Endodermal cell (in vitro differentiated cells): ENCODE measurements at regions not wholly inside any gene's neighbourhood (a gene's known extent, or its start where the extent isn't known, plus 50 kb on each side); places are given as distances from the start of the nearest gene placed in this dataset.
"Not testable (repeated sequence)": the region's sequence is repeated elsewhere in the genome, so short reads cannot be mapped to it uniquely, and the experiment has no call there.

ENCODE experiments used
- DNase-seq: peaks from one replicate; pipeline ENCODE4 v3.0.0-alpha.2; 2017
- H3K27ac ChIP-seq: 2 replicates; pipeline ENCODE4 v1.5.1; 2013; ENCODE audit warnings: mild to moderate bottlenecking, low read depth, low read length, moderate library complexity
- H3K27me3 ChIP-seq: 2 replicates; pipeline ENCODE4 v1.6.1; 2013; ENCODE audit warnings: mild to moderate bottlenecking, low read length, moderate library complexity; ENCODE audit not compliant: insufficient read depth, control insufficient read depth, poor library complexity, severe bottlenecking
- H3K36me3 ChIP-seq: 2 replicates; pipeline ENCODE4 v1.7.0; 2013; ENCODE audit warnings: mild to moderate bottlenecking, low read length, moderate library complexity; ENCODE audit not compliant: control insufficient read depth, insufficient read depth
- H3K4me1 ChIP-seq: one replicate; pipeline ENCODE4 v1.7.0; 2013; ENCODE audit warnings: low read length; ENCODE audit not compliant: control insufficient read depth, insufficient read depth
- H3K4me3 ChIP-seq: 2 replicates; pipeline ENCODE4 v1.5.1; 2013; ENCODE audit warnings: mild to moderate bottlenecking, low read length, moderate library complexity
- H3K9ac ChIP-seq: 2 replicates; pipeline ENCODE4 v1.6.1; 2013; ENCODE audit warnings: mild to moderate bottlenecking, low read length, moderate library complexity; ENCODE audit not compliant: poor library complexity, severe bottlenecking; ENCODE audit errors: extremely low read depth
- H3K9me3 ChIP-seq: 2 replicates; pipeline ENCODE4 v1.6.1; 2013; ENCODE audit warnings: mild to moderate bottlenecking, low read length, moderate library complexity; ENCODE audit not compliant: control insufficient read depth
- H3K27ac Mint-ChIP-seq: 2 replicates; pipeline ENCODE4 v1.8.0; 2020; ENCODE audit warnings: mixed read lengths
- H3K27me3 Mint-ChIP-seq: 2 replicates; pipeline ENCODE4 v1.8.0; 2021; ENCODE audit warnings: mild to moderate bottlenecking, mixed read lengths; ENCODE audit not compliant: insufficient read depth
- H3K36me3 Mint-ChIP-seq: 2 replicates; pipeline ENCODE4 v1.8.0; 2020; ENCODE audit warnings: low read depth, mixed read lengths
- H3K4me1 Mint-ChIP-seq: 2 replicates; pipeline ENCODE4 v1.8.0; 2020; ENCODE audit warnings: mixed read lengths
- H3K4me3 Mint-ChIP-seq: 2 replicates; pipeline ENCODE4 v1.8.0; 2020; ENCODE audit warnings: mild to moderate bottlenecking, moderate library complexity, mixed read lengths
- H3K9me3 Mint-ChIP-seq: 2 replicates; pipeline ENCODE4 v1.8.0; 2020; ENCODE audit warnings: mild to moderate bottlenecking, mixed read lengths
- WGBS, 2 experiments: methylation state at CpG; one replicate each; pipeline versions ENCODE4 v1.1.5 to v1.1.7; 2013; ENCODE audit warnings: missing lambda C conversion rate in 2 of 2, mixed read lengths in 1 of 2; ENCODE audit not compliant: insufficient coverage in 1 of 2, insufficient read length in 1 of 2; 5-methylcytosine and 5-hydroxymethylcytosine counted together
- TF ChIP-seq, protein P1 (sequence below): fragments of 200-600 bp; sonication (generic); conservative IDR thresholded peaks from 2 replicates; pipeline ENCODE4 v1.5.0; 2021; ENCODE audit warnings: antibody characterized with exemption, mild to moderate bottlenecking

DNA sequence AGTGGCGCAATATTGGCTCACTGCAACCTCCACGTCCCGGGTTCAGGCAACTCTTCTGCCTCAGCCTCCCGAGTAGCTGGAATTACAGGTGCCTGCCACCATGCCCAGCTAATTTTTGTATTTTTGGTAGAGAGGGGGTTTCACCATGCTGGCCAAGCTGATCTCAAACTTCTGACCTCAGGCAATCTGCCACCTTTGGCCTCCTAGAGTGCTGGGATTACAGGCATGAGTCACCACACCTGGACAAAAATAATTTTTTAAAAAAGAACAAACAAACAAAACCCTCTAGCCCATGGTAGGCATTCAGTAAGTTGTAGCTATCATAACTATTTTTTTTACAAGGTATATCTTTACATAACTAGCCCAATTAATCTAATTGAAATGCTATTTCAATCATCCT, 73.9 kb upstream of the CAPRIN1 start:
- Mint-ChIP-seq H3K4me1 (no peaks in the 10 kb centered on the region), H3K27ac (no peak overlapping the region), H3K27me3 (peaks cover 9% of the 10 kb centered on the region), H3K36me3 (no peaks in the 10 kb centered on the region), H3K4me3 (no peak overlapping the region), H3K9me3 (no peaks in the 10 kb centered on the region)
- no peak overlapping the region for H3K4me3 ChIP-seq
- 81% methylated on average over 4 of the region's 4 CpGs; no CpG with 5 or more reads in 1 of the 2 experiments for WGBS, 2 experiments
- no peak overlapping the region for H3K27ac ChIP-seq
- no peaks in the 10 kb centered on the region for H3K27me3 ChIP-seq
- no peaks in the 10 kb centered on the region for H3K4me1 ChIP-seq
- no peak for DNase-seq
- H3K9ac ChIP-seq, result no peak overlapping the region
- H3K9me3 ChIP-seq, result no peaks in the 10 kb centered on the region
- TF ChIP-seq, protein P1, sequence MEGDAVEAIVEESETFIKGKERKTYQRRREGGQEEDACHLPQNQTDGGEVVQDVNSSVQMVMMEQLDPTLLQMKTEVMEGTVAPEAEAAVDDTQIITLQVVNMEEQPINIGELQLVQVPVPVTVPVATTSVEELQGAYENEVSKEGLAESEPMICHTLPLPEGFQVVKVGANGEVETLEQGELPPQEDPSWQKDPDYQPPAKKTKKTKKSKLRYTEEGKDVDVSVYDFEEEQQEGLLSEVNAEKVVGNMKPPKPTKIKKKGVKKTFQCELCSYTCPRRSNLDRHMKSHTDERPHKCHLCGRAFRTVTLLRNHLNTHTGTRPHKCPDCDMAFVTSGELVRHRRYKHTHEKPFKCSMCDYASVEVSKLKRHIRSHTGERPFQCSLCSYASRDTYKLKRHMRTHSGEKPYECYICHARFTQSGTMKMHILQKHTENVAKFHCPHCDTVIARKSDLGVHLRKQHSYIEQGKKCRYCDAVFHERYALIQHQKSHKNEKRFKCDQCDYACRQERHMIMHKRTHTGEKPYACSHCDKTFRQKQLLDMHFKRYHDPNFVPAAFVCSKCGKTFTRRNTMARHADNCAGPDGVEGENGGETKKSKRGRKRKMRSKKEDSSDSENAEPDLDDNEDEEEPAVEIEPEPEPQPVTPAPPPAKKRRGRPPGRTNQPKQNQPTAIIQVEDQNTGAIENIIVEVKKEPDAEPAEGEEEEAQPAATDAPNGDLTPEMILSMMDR, result no peak
- no peaks in the 10 kb centered on the region for H3K36me3 ChIP-seq

DNA sequence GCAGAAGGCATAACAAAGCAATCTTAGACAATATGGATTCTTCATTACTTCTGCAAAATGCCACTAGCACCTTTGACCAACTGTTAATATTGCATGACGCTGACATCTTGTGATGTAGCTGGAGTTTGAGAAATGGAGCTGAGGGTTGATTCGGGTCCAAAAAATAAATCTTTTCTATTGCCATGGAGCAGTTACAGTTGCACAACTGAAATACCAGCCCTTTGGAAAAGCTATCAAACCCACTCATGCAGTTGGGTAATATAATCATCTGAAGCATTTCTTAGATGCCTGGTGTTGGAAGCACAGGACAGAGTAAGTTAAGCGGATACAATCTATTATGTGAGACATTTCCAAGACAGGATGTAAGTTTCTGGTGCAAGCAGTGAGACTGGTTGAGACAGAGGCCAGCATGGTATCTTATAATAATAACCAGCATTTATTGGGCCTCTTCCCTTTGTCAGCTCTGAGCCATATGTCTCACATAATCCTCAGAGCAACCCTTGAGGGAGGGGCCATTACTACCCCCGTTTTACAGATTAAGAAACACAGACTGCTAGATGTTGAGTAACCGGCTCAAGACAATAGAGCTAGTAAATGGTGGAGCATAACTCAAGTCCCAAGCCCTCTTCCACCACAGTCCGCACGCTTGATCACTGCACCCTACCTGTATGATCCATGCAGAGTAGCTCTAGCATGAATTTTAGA, 74.9 kb upstream of the CAPRIN1 start:
- Histone ChIP-seq H3K36me3 (no peaks in the 10 kb centered on the region), H3K27me3 (no peaks in the 10 kb centered on the region), H3K4me1 (no peaks in the 10 kb centered on the region), H3K9ac (no peak overlapping the region), H3K9me3 (no peaks in the 10 kb centered on the region), H3K4me3 (no peak overlapping the region), H3K27ac (no peak overlapping the region)
- H3K27ac Mint-ChIP-seq, result no peak overlapping the region
- no peaks in the 10 kb centered on the region for H3K4me1 Mint-ChIP-seq
- no peak overlapping the region for H3K4me3 Mint-ChIP-seq
- TF ChIP-seq, protein P1, result no peak
- H3K9me3 Mint-ChIP-seq, result no peaks in the 10 kb centered on the region
- no peaks in the 10 kb centered on the region for H3K36me3 Mint-ChIP-seq
- peaks cover 9% of the 10 kb centered on the region for H3K27me3 Mint-ChIP-seq
- no peak for DNase-seq
- 90 to 94% methylated on average over 5 to 7 of the region's 7 CpGs for WGBS, 2 experiments

- no peak overlapping the region for H3K27ac Mint-ChIP-seq
- H3K9me3 ChIP-seq, result no peaks in the 10 kb centered on the region
- 90 to 99% methylated on average over 4 of the region's 4 CpGs for WGBS, 2 experiments
- no peaks in the 10 kb centered on the region for H3K36me3 Mint-ChIP-seq
- H3K27me3 Mint-ChIP-seq, result no peaks in the 10 kb centered on the region
- H3K27me3 ChIP-seq, result no peaks in the 10 kb centered on the region
- TF ChIP-seq, protein P1, result no peak
- H3K9me3 Mint-ChIP-seq, result no peaks in the 10 kb centered on the region
- no peak for DNase-seq
- no peaks in the 10 kb centered on the region for H3K4me1 Mint-ChIP-seq
- no peaks in the 10 kb centered on the region for H3K4me1 ChIP-seq
- no peaks in the 10 kb centered on the region for H3K36me3 ChIP-seq
- no peak overlapping the region for H3K9ac ChIP-seq
- no peak overlapping the region for H3K4me3 ChIP-seq
- no peak overlapping the region for H3K4me3 Mint-ChIP-seq
- no peak overlapping the region for H3K27ac ChIP-seq
Observed at GRCh38 chr11:33974804-33975203, 76.7 kb upstream of the CAPRIN1 start.

DNA sequence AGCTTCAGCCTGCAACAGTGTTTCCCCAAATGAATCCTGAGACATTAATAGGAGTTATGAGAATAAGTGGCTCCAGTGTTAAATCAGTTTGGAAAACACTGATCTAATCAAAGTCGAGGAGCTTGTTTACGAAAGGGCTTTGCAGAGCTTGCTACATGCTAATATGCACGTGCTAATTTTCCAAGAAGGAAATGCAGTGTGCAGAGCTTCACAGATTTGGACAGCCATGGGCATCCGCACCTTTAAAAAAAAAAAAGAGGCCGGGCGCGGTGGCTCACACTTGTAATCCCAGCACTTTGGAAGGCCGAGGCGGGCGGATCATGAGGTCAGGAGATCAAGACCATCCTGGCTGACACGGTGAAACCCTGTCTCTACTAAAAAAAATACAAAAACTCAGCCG, 79.7 kb upstream of the LMO2 start:
- not testable (repeated sequence) for DNase-seq, H3K27me3 Mint-ChIP-seq, H3K36me3 Mint-ChIP-seq, H3K4me1 Mint-ChIP-seq, H3K27ac ChIP-seq, H3K27me3 ChIP-seq, H3K4me3 Mint-ChIP-seq, H3K27ac Mint-ChIP-seq, H3K4me3 ChIP-seq, H3K9me3 ChIP-seq, H3K9me3 Mint-ChIP-seq, H3K9ac ChIP-seq, H3K4me1 ChIP-seq, H3K36me3 ChIP-seq
- WGBS, 2 experiments, result 87 to 94% methylated on average over 4 to 8 of the region's 12 CpGs
